ENCODE measurements at regions not wholly inside any gene's neighbourhood (a gene's known extent, or its start where the extent isn't known, plus 50 kb on each side); places are given as distances from the start of the nearest gene placed in this dataset.

GRCh38 chr16:6926341-6926740, 406.3 kb upstream of the RBFOX1 start:
- in situ Hi-C loops (cut with MboI; ENCODE audit: low sequenced_read_pairs, unreplicated experiment) = no loop called here
- no peak for DNase-seq (ENCODE audit: low spot score)
- TF ChIP-seq CTCF (IDR thresholded peaks at IDR 0.05; ENCODE audit: borderline replicate concordance, control extremely low read depth, extremely low read depth, insufficient read depth, missing control alignments) = no peak

- TF ChIP-seq CTCF (IDR thresholded peaks at IDR 0.05; ENCODE audit: borderline replicate concordance, control extremely low read depth, extremely low read depth, insufficient read depth, missing control alignments) = no peak
- DNase-seq (ENCODE audit: low spot score) = no peak
- in situ Hi-C loops (cut with MboI; ENCODE audit: low sequenced_read_pairs, unreplicated experiment) = no loop called here
These were observed 414.0 kb upstream of the RBFOX1 start for GRCh38 chr16:6918646-6919045.

DNA sequence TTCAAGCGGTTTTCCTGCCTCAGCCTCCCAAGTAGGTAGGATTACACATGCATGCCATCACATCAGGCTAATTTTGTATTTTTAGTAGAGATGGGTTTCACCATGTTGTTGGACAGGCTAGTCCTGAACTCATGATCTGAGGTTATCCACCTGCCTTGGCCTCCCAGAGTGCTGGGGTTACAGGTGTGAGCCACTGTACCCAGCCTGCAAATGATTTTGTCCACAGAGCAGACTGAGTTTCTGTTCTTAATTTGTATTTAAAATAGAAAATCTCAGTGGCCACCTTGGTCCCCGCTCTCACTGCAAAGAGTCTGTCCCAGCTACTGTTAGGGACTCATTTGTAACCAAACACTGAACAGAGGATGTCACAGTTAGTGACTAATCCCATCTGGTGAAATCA, 415.7 kb upstream of the RBFOX1 start:
- TF ChIP-seq CTCF (IDR thresholded peaks at IDR 0.05; ENCODE audit: borderline replicate concordance, control extremely low read depth, extremely low read depth, insufficient read depth, missing control alignments) = no peak
- DNase-seq (ENCODE audit: low spot score) = no peak
- in situ Hi-C loops (cut with MboI; ENCODE audit: low sequenced_read_pairs, unreplicated experiment) = no loop called here

GRCh38 chr16:6913566-6913965, 419.1 kb upstream of the RBFOX1 start:
- in situ Hi-C loops (cut with MboI; ENCODE audit: low sequenced_read_pairs, unreplicated experiment) = no loop called here

GRCh38 chr16:6910301-6910700, 422.3 kb upstream of the RBFOX1 start:
- in situ Hi-C loops (cut with MboI; ENCODE audit: low sequenced_read_pairs, unreplicated experiment) = no loop called here
- DNase-seq (ENCODE audit: low spot score) = no peak
- no peak for TF ChIP-seq CTCF (IDR thresholded peaks at IDR 0.05; ENCODE audit: borderline replicate concordance, control extremely low read depth, extremely low read depth, insufficient read depth, missing control alignments)

More at GRCh38 chr16:6913566-6913965, 419.1 kb upstream of the RBFOX1 start:
- no peak for DNase-seq (ENCODE audit: low spot score)
- TF ChIP-seq CTCF (IDR thresholded peaks at IDR 0.05; ENCODE audit: borderline replicate concordance, control extremely low read depth, extremely low read depth, insufficient read depth, missing control alignments) = no peak

- no peak for TF ChIP-seq CTCF (IDR thresholded peaks at IDR 0.05; ENCODE audit: borderline replicate concordance, control extremely low read depth, extremely low read depth, insufficient read depth, missing control alignments)
- no peak for DNase-seq (ENCODE audit: low spot score)
- in situ Hi-C loops (cut with MboI; ENCODE audit: low sequenced_read_pairs, unreplicated experiment) = no loop called here
These were observed 427.0 kb upstream of the RBFOX1 start for GRCh38 chr16:6905601-6906000.

GRCh38 chr16:6903671-6904070, 429.0 kb upstream of the RBFOX1 start:
- in situ Hi-C loops (cut with MboI; ENCODE audit: low sequenced_read_pairs, unreplicated experiment) = no loop called here
- DNase-seq (ENCODE audit: low spot score) = no peak

More at GRCh38 chr16:6903671-6904070, 429.0 kb upstream of the RBFOX1 start:
- TF ChIP-seq CTCF (IDR thresholded peaks at IDR 0.05; ENCODE audit: borderline replicate concordance, control extremely low read depth, extremely low read depth, insufficient read depth, missing control alignments) = no peak

Measured in GM13976 (cell line).